ENCODE measurements at regions not wholly inside any gene's neighbourhood (a gene's known extent, or its start where the extent isn't known, plus 50 kb on each side); places are given as distances from the start of the nearest gene placed in this dataset.
"Not testable (repeated sequence)": the region's sequence is repeated elsewhere in the genome, so short reads cannot be mapped to it uniquely, and the experiment has no call there.

DNA sequence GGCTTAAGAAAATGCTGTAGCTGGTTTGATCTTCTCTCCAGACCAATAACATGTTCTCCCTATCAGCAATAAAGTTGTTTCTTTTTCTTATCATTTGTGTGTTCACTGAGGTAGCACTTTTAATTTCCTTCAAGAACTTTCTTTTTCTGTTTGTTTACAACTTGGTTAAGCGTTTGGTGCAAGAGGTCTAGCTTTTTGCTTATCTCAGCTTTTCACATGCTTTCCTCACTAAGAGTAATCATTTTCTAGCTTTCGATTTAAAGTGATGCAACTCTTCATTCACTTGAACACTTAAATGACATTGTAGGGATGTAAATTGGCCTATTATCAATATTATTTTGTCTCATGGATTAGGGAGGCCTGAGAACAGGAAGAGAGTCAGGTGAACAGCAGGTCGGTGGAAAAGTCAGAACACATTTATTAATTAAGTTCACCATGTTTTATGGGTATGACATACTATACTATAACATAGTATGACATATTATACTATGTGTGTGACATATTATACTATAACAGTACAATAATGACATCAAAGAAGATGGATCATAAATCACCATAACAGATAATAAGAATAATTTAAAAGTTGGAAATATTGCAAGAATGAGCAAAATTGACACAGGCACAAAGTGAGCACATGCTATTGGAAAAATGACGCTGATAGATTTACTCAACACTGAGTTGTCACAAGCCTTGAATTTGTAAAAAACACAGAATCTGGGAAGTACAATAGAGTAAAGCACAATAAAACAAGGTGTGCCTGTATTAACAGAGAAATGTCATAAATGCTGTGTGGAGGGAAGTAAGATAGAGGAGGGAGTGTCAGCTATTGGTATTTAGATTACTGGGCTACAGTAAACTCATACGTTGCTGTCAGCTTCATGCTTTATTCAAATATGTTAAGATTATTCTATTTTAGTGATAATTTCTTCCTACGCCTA is 218.6 kb upstream of the SLC7A11 start:
- DNase-seq (ENCODE audit: extremely low read depth, low read depth, low spot score), result no peak

DNA sequence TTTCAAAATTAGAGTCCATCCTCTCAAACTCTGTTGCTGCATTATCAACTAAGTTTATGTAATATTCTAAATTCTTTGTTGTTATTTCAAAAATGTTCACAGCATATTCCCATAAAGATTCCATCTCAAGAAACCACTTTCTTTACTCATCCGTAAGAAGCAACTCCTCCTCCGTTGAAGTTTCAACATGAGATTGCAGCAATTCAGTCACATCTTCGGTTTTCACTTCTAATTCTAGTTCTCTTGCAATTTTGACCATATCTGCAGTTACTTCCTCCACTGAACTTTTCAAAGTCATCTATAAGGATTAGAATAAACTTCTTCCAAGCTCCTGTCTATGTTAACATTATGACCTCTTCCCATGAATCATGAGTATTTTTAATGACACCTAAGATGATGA is 216.6 kb upstream of the SLC7A11 start:
- no peak for DNase-seq (ENCODE audit: extremely low read depth, low read depth, low spot score)

GRCh38 chr4:138456349-138456748 is 214.2 kb upstream of the SLC7A11 start:
- DNase-seq (ENCODE audit: extremely low read depth, low read depth, low spot score), result not testable (repeated sequence)

DNA sequence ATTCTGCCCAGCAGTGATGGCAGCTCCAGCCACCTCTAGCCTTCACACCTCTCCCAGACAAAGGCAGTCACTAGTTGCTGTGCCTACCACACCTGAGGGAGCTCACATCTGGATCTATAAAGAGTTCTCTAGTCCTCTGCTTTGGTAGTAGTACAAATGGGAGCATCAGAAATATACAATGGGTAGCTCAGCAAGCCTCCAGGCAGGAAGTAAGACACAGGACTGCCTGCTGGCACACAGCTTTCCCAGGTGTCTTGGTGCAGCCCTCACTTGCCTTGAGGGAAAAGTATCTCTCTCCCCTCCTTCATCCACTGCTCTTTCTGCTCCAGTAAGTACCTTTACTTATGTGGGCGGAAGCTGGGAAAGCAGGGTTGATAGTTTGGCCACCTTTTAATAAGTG is 212.9 kb upstream of the SLC7A11 start:
- DNase-seq (ENCODE audit: extremely low read depth, low read depth, low spot score), result no peak

GRCh38 chr4:138452826-138453225 is 210.7 kb upstream of the SLC7A11 start:
- DNase-seq (ENCODE audit: extremely low read depth, low read depth, low spot score), result no peak

DNA sequence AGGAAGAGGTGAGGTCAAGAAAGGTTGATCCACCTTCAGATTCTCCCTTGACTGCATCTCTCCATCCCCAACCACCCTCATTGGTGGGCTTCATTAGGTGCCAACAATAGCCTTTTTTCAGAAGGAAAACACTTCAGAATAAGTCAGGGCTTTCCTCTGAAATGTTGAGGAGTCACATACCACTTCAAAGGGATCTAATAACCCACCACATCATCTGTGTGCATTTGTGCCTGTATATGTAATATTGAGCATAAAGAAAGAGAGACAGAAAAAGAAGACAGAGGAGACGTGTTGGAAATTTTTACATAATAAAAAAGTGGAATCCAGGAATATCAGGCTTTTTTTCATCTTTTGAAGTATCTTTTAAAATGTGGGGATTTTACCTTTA is 209.1 kb upstream of the SLC7A11 start:
- DNase-seq (ENCODE audit: extremely low read depth, low read depth, low spot score), result no peak

- DNase-seq (ENCODE audit: extremely low read depth, low read depth, low spot score), result no peak
Measured at GRCh38 chr4:138450546-138451275, 208.6 kb upstream of the SLC7A11 start.

DNA sequence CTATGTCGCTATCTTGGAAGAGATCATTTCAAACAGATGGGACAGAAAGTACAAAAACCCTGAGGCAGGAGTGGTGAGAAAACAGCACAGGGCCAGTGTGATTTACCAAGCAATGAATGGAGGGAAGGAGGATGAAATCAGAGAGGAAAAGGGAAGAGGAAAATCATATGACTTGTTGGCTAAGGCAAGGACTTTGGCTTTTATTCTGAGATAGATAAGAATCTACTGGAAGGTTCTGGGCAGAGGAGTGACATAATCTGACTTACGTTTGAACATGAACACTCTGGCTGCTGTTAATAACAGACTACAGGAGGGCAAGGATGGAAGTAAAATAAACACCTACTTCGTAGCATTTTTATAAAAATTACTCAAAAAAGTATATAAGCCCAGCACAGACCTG is 207.8 kb upstream of the SLC7A11 start:
- DNase-seq (ENCODE audit: extremely low read depth, low read depth, low spot score), result no peak

DNA sequence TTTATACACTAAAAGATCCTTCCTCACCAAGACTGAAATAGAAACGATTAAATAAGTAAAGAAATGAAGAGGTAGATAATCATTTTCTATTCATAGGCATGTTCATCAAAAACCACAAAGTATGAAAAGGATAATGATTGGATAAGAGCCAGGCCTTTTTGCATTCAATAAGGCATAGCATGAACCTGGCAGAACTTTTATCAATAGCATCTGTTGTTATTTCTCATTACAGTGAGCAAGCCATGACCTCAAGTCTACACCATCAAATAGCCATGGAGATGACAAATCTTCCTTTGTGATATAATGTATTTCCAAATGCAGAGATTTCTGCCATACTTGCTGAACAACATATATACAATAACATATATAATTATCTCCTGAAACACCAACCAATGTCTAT is 206.0 kb upstream of the SLC7A11 start:
- no peak for DNase-seq (ENCODE audit: extremely low read depth, low read depth, low spot score)

GRCh38 chr4:138446456-138446855 is 204.3 kb upstream of the SLC7A11 start:
- no peak for DNase-seq (ENCODE audit: extremely low read depth, low read depth, low spot score)

DNA sequence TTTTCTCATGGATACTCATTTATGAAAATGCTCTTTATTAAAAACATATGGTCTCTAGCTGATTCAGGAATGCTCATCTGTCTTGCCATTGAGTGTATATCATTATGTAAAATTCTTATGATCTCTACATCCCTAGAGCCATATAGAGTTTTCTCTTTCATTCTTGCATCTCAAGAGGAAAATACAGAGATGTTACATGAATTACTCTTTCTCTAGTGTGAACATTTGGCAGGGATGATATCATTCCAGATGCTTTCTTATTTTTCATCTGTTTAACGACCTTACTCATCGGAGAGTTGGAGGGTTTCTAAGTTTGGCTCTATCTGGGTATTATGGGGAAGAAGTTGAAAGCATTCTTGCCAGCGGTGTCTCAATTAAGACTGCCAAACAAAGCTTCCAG is 202.9 kb upstream of the SLC7A11 start:
- no peak for DNase-seq (ENCODE audit: extremely low read depth, low read depth, low spot score)

DNA sequence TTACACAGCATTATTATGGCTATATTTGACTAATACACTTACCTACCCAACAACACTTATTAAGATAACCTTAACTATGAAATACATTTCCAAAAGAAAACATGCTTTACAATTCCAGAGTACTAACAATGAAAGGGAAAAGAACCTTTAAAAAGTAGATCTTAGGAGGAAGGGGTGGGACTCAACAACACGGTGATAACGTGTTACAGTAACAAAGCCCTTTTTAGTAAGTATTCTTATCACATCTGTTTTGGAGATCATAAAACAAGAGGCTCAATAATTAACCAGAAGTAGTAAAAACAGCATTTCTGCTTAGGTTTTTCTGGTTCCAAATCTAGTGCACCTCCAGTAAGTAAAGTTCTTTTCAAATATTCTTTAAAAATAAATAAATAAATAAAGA is 202.1 kb upstream of the SLC7A11 start:
- DNase-seq (ENCODE audit: extremely low read depth, low read depth, low spot score), result no peak

DNA sequence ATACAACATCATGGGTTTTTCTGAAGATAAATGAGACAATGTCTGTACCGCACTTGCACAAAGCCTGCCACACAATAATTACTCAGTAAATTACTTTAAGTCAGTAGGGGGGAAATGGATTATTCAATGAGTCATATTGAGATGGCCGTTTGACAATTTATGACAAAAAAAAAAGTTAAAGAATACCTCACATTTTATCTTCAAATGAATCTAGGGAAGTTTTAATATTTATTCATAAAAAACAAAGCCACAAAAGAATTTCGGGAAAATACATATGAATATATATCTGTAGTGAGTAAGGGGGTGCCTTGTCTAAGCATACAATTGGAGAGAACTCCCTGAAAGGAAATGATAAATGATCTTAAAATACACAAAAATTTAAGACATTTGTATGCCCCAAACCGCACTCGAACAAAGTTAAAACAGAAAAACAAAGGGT is 197.0 kb upstream of the SLC7A11 start:
- DNase-seq (ENCODE audit: extremely low read depth, low read depth, low spot score), result no peak

DNA sequence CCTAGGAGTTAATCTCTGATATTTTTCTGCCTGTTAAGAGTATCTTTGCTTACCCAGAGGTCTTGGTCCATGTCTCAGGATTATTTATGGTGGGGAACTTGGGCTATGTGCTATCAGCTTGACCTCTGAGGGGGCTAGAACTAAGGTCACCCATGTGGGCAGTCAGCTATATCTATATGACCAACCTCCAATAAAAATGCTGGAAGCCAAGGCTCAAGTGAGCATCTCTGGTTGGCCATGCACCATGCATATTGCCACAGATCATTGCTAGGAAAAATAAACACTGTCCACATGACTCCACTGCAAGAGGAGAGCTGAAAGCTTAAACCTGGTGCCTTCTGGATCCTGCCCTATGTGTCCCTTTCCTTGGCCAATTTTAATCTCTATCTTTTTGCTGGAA is 196.5 kb upstream of the SLC7A11 start:
- no peak for DNase-seq (ENCODE audit: extremely low read depth, low read depth, low spot score)

DNA sequence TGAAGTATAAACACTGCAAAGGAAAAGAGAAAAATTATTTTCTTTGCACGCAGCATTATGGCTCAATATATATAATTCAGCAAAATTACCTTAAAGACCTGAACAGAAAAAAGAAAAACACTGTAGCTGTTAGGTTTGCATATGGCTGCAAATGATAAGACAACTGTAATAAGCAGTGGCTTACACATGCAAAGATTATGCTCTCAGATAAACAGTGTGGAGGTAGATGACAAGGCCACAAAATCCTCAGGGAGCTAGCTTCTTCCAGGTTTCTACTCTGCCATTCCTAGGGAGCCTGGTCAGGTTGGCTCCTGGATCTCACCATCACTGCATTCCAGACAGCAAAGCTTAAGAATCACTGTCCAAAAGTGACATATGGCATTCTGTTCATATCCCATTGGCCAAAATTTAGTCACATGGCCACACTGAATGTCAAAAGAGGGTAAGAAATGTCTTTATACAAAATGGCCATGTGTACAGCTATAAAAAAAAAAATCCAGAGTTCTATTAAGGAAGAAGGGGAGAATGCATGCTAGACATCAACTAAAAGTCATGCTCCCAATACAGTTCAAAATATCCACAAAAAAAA is 195.2 kb upstream of the SLC7A11 start:
- no peak for DNase-seq (ENCODE audit: extremely low read depth, low read depth, low spot score)

DNA sequence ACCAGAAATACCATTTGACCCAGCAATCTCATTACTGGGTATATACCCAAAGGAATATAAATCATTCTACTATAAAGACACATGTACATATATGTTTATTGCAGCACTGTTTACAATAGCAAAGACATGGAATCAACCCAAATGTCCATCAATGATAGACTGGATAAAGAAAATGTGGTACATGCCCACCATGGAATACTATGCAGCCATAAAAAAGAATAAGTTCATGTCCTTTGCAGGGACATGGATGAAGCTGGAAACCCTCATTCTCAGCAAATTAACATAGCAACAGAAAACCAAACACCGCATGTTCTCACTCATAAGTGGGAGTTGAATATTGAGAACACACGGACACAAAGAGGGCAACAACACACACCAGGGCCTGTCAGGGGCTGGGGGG is 193.6 kb upstream of the SLC7A11 start:
- DNase-seq (ENCODE audit: extremely low read depth, low read depth, low spot score), result not testable (repeated sequence)

- DNase-seq (ENCODE audit: extremely low read depth, low read depth, low spot score), result not testable (repeated sequence)
Measured at GRCh38 chr4:138435046-138435445, 192.9 kb upstream of the SLC7A11 start.

GRCh38 chr4:138428611-138429010 is 186.5 kb upstream of the SLC7A11 start:
- no peak for DNase-seq (ENCODE audit: extremely low read depth, low read depth, low spot score)

GRCh38 chr4:138426786-138427185 is 184.6 kb upstream of the SLC7A11 start:
- no peak for DNase-seq (ENCODE audit: extremely low read depth, low read depth, low spot score)

GRCh38 chr4:138420471-138420870 is 178.3 kb upstream of the SLC7A11 start:
- no peak for DNase-seq (ENCODE audit: extremely low read depth, low read depth, low spot score)

DNA sequence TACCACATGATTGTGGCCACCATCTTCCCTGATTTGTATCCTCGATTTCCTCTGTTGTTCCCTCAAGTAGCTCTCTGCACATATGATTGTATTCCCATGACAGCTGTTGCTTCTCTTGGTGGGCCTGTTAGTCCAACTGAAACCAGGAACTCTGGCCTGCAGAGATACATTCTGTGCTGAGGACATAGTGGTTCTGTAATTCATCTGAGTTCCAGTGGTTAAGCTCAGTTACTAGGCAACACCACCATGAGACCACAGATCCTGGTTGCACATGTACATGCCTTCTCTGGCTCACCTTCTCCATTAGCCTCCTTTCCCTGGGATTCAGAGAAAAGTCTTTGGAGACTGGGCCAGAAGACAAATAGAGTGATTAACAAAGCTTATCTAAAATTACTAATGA is 172.1 kb upstream of the SLC7A11 start:
- DNase-seq (ENCODE audit: extremely low read depth, low read depth, low spot score), result no peak

GRCh38 chr4:138413273-138413672 is 171.1 kb upstream of the SLC7A11 start:
- no peak for DNase-seq (ENCODE audit: extremely low read depth, low read depth, low spot score)
